ENCODE measurements at regions not wholly inside any gene's neighbourhood (a gene's known extent, or its start where the extent isn't known, plus 50 kb on each side); places are given as distances from the start of the nearest gene placed in this dataset.
"Not testable (repeated sequence)": the region's sequence is repeated elsewhere in the genome, so short reads cannot be mapped to it uniquely, and the experiment has no call there.

- H3K36me3 ChIP-seq, result no peaks in the 10 kb centered on the region
- intact Hi-C loops (cut with DNase I; ENCODE audit: low total_unique reads) (no loop called here), in situ Hi-C loops (cut with MboI; ENCODE audit: low sequenced_read_pairs in 4 of 4) (no loop called here)
- no peak overlapping the region for H3K4me3 ChIP-seq
- DNase-seq (no peak), ATAC-seq (no peak)
- no peaks in the 10 kb centered on the region for H3K9me3 ChIP-seq
- H3K4me1 ChIP-seq, result no peaks in the 10 kb centered on the region
- H3K27me3 ChIP-seq, result no peaks in the 10 kb centered on the region
- TF ChIP-seq, protein P1, sequence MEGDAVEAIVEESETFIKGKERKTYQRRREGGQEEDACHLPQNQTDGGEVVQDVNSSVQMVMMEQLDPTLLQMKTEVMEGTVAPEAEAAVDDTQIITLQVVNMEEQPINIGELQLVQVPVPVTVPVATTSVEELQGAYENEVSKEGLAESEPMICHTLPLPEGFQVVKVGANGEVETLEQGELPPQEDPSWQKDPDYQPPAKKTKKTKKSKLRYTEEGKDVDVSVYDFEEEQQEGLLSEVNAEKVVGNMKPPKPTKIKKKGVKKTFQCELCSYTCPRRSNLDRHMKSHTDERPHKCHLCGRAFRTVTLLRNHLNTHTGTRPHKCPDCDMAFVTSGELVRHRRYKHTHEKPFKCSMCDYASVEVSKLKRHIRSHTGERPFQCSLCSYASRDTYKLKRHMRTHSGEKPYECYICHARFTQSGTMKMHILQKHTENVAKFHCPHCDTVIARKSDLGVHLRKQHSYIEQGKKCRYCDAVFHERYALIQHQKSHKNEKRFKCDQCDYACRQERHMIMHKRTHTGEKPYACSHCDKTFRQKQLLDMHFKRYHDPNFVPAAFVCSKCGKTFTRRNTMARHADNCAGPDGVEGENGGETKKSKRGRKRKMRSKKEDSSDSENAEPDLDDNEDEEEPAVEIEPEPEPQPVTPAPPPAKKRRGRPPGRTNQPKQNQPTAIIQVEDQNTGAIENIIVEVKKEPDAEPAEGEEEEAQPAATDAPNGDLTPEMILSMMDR (IDR thresholded peaks at IDR 0.05 in 4 of 5, conservative IDR thresholded peaks at IDR 0.05 in 1 of 5), result no peak
- no peak for TF ChIP-seq POLR2A (IDR thresholded peaks at IDR 0.05)
- H3K27ac ChIP-seq, result no peak overlapping the region
Observed at GRCh38 chr5:20959347-20959746, 971.3 kb upstream of the CDH18 start.

- no peak overlapping the region for H3K27ac ChIP-seq
- ATAC-seq (no peak), DNase-seq (no peak)
- H3K27me3 ChIP-seq, result no peaks in the 10 kb centered on the region
- in situ Hi-C loops (cut with MboI; ENCODE audit: low sequenced_read_pairs in 4 of 4) (no loop called here), intact Hi-C loops (cut with DNase I; ENCODE audit: low total_unique reads) (no loop called here)
- no peaks in the 10 kb centered on the region for H3K4me1 ChIP-seq
- no peaks in the 10 kb centered on the region for H3K9me3 ChIP-seq
- H3K4me3 ChIP-seq, result no peak overlapping the region
- TF ChIP-seq POLR2A (IDR thresholded peaks at IDR 0.05), result no peak
- TF ChIP-seq, protein P1 (IDR thresholded peaks at IDR 0.05 in 4 of 5, conservative IDR thresholded peaks at IDR 0.05 in 1 of 5), result no peak
- H3K36me3 ChIP-seq, result no peaks in the 10 kb centered on the region
Observed at GRCh38 chr5:20958641-20959040, 970.6 kb upstream of the CDH18 start.

DNA sequence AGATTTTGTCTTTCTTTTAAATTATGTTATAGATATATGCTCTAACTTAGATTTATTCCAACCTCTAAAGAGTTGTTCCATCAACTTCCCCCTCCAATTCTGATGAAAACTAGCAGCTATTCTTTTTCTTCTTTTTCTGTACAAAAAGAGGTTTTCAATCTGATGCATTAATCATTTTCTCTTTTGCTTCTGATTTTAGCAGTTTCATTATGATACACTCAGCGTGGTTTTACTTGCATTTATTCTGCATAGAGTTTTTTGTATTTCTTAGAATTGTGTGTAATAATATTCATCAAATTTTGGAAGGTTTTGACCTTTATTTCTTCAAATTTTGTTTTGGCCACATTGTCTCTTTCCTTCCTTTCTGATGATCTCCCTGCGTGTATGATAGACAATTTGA is 968.1 kb upstream of the CDH18 start:
- TF ChIP-seq, protein P1 (IDR thresholded peaks at IDR 0.05 in 4 of 5, conservative IDR thresholded peaks at IDR 0.05 in 1 of 5), result no peak
- TF ChIP-seq POLR2A (IDR thresholded peaks at IDR 0.05), result no peak
- Histone ChIP-seq H3K27ac (no peak overlapping the region), H3K4me3 (no peak overlapping the region), H3K27me3 (no peaks in the 10 kb centered on the region), H3K9me3 (no peaks in the 10 kb centered on the region), H3K4me1 (no peaks in the 10 kb centered on the region), H3K36me3 (no peaks in the 10 kb centered on the region)
- DNase-seq (no peak), ATAC-seq (no peak)
- intact Hi-C loops (cut with DNase I; ENCODE audit: low total_unique reads) (no loop called here), in situ Hi-C loops (cut with MboI; ENCODE audit: low sequenced_read_pairs in 4 of 4) (no loop called here)

DNA sequence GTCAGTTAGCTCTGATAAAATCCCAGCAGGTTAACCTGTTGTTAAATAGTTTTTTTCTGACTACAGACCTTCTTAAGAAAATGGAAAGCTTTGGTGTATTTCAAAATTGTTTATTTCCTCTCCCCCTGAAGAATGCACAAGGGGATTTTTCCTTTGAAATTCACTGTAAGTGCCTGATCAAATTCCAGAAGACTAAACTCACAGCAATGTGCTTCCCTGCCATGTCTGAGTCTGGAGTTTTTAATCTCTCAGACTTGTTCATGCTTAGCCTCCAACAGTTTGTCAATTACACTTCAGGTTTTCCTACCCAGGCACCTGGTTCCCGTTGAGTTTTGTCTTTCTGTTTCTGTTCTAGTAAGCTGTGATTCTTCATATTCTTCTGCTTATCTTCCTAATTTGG is 961.6 kb upstream of the CDH18 start:
- Histone ChIP-seq H3K27ac (no peak overlapping the region), H3K36me3 (no peaks in the 10 kb centered on the region), H3K27me3 (no peaks in the 10 kb centered on the region), H3K4me1 (no peaks in the 10 kb centered on the region), H3K9me3 (no peaks in the 10 kb centered on the region), H3K4me3 (no peak overlapping the region)
- TF ChIP-seq, protein P1 (IDR thresholded peaks at IDR 0.05 in 4 of 5, conservative IDR thresholded peaks at IDR 0.05 in 1 of 5), result no peak
- no peak for TF ChIP-seq POLR2A (IDR thresholded peaks at IDR 0.05)
- in situ Hi-C loops (cut with MboI; ENCODE audit: low sequenced_read_pairs in 4 of 4), result no loop called here
- intact Hi-C loops (cut with DNase I; ENCODE audit: low total_unique reads), result no loop called here
- no peak for ATAC-seq
- DNase-seq, result no peak

DNA sequence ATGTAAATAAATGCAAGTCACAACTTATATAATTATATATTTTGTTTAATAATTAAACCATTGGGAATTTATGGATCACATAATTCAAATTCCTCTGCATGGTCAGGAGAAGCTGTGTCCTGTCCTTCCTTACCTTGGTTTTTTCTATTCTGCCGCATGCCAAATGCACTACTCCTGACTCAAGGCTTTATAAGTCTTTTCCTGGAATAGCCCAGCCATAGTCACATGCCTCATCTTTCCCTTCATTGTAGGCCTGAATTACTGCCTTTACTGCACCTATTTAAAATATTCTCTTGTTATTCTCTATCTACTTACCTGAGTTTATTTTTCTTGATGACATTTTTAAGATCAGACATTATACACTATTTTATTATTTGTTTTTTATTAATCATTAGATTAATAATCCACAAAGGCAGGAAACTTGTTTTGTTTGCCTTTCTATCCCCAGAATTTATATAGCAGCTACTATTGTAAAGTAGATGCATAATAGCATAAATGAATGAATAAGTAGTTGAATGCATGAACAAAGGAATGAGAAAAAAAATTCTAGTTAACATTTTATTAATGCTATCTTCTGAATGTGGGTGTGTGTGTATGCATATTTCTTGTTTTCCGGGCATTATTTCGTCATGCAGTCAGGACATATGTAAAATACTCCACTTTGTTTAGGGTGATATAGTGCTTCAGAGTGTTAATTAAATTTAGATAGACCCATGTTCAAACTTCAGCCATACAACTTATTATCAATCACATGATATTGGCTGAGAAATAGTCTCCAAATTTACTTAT is 955.4 kb upstream of the CDH18 start:
- H3K27me3 ChIP-seq; intact Hi-C loops (cut with DNase I; ENCODE audit: low total_unique reads); DNase-seq; H3K4me3 ChIP-seq; H3K36me3 ChIP-seq; H3K9me3 ChIP-seq; in situ Hi-C loops (cut with MboI; ENCODE audit: low sequenced_read_pairs in 4 of 4); ATAC-seq; H3K4me1 ChIP-seq; H3K27ac ChIP-seq: not testable (repeated sequence)

GRCh38 chr5:20942603-20943002 is 954.6 kb upstream of the CDH18 start:
- H3K36me3 ChIP-seq; intact Hi-C loops (cut with DNase I; ENCODE audit: low total_unique reads); H3K4me1 ChIP-seq; in situ Hi-C loops (cut with MboI; ENCODE audit: low sequenced_read_pairs in 4 of 4); H3K4me3 ChIP-seq; ATAC-seq; H3K9me3 ChIP-seq; DNase-seq; H3K27ac ChIP-seq; H3K27me3 ChIP-seq: not testable (repeated sequence)

- intact Hi-C loops (cut with DNase I; ENCODE audit: low total_unique reads); H3K36me3 ChIP-seq: not testable (repeated sequence)
Observed at GRCh38 chr5:20940786-20941185, 952.8 kb upstream of the CDH18 start.

GRCh38 chr5:20890936-20891335 is 902.9 kb upstream of the CDH18 start:
- ATAC-seq; DNase-seq; in situ Hi-C loops (cut with MboI; ENCODE audit: low sequenced_read_pairs in 4 of 4); H3K9me3 ChIP-seq; H3K27ac ChIP-seq; intact Hi-C loops (cut with DNase I; ENCODE audit: low total_unique reads); H3K4me1 ChIP-seq; H3K4me3 ChIP-seq; H3K27me3 ChIP-seq; H3K36me3 ChIP-seq: not testable (repeated sequence)

More at GRCh38 chr5:20940786-20941185, 952.8 kb upstream of the CDH18 start:
- DNase-seq; H3K9me3 ChIP-seq; H3K27ac ChIP-seq; H3K27me3 ChIP-seq; H3K4me3 ChIP-seq; H3K4me1 ChIP-seq; ATAC-seq; in situ Hi-C loops (cut with MboI; ENCODE audit: low sequenced_read_pairs in 4 of 4): not testable (repeated sequence)
